Endothelial cell of umbilical vein (primary cell): ENCODE measurements at regions not wholly inside any gene's neighbourhood (a gene's known extent, or its start where the extent isn't known, plus 50 kb on each side); places are given as distances from the start of the nearest gene placed in this dataset.

Experiments
- BruUV-seq: library from RNA; stranded (reverse); fragments of 400-500 nt; replicated peaks from 2 replicates; lab custom pipeline; 2021; lab: Mats Ljungman, UMichigan
- CTCF ChIA-PET: fragments of 300-600, 350-600 bp; sonication (Branson Sonifier 250); formaldehyde crosslinking; loops from one replicate; lab custom pipeline; 2021; ENCODE audit warnings: antibody characterized with exemption, inconsistent platforms; lab: Charles Lee
- POLR2A ChIA-PET: fragments of 300-600, 350-600 bp; sonication (Branson Sonifier 250); formaldehyde crosslinking; loops from one replicate; lab custom pipeline; 2021; ENCODE audit warnings: antibody characterized with exemption, inconsistent platforms; lab: Charles Lee
- DNase-seq: peaks from one replicate; pipeline ENCODE4 v3.0.0-alpha.2; 2011; ENCODE audit warnings: low read depth, low spot score
- FAIRE-seq: peaks from 2 replicates; lab custom pipeline; 2011; peaks lifted over from hg19 to GRCh38; lab: Jason Lieb, UNC
- H2AFZ ChIP-seq: 2 replicates; pipeline ENCODE4 v1.6.0; 2012; ENCODE audit warnings: low read depth, low read length, control low read depth, inconsistent platforms
- H3K27ac ChIP-seq: 2 replicates; pipeline ENCODE4 v1.5.1; 2011; ENCODE audit warnings: low read depth, mild to moderate bottlenecking, control low read depth, low read length, moderate library complexity; ENCODE audit not compliant: insufficient read depth
- H3K27me3 ChIP-seq, 2 experiments: 2 replicates each; pipeline versions ENCODE4 v1.6.0 to v1.6.1; 2011; ENCODE audit warnings: low read length in 2 of 2, mixed read lengths in 1 of 2; ENCODE audit not compliant: control insufficient read depth in 2 of 2, insufficient read depth in 2 of 2
- H3K36me3 ChIP-seq, 2 experiments: 2 replicates in 1 of 2; 3 replicates in 1 of 2; pipeline ENCODE4 v1.5.1; 2011; ENCODE audit warnings: low read length in 2 of 2, mild to moderate bottlenecking in 1 of 2, moderate library complexity in 1 of 2; ENCODE audit not compliant: control insufficient read depth in 2 of 2, insufficient read depth in 2 of 2; ENCODE audit errors: extremely low read depth in 1 of 2
- H3K4me1 ChIP-seq: 3 replicates; pipeline ENCODE4 v1.5.1; 2011; ENCODE audit warnings: mild to moderate bottlenecking, low read length; ENCODE audit not compliant: control insufficient read depth, insufficient read depth; ENCODE audit errors: extremely low read depth
- H3K4me2 ChIP-seq: 2 replicates; pipeline ENCODE4 v1.6.1; 2011; ENCODE audit warnings: low read length, control low read depth, mixed read lengths; ENCODE audit not compliant: insufficient read depth
- H3K4me3 ChIP-seq, 3 experiments: fragments of 200-600 bp in 1 of 3; sonication (generic), shearing (Covaris generic) in 1 of 3; replicated peaks in 1 of 3; 2 replicates each; pipeline ENCODE4 v1.5.1; 2011 to 2016; ENCODE audit warnings: control low read depth in 3 of 3, low read length in 3 of 3, mild to moderate bottlenecking in 2 of 3, inconsistent platforms in 1 of 3, low read depth in 1 of 3, moderate library complexity in 1 of 3; ENCODE audit not compliant: insufficient read depth in 1 of 3
- H3K79me2 ChIP-seq: 2 replicates; pipeline ENCODE4 v1.6.0; 2012; ENCODE audit warnings: low read length, inconsistent platforms; ENCODE audit not compliant: control insufficient read depth, insufficient read depth
- H3K9ac ChIP-seq: replicated peaks from 2 replicates; pipeline ENCODE3; 2011; ENCODE audit warnings: low read length, control low read depth; ENCODE audit not compliant: insufficient read depth; ENCODE audit errors: extremely low read depth
- H3K9me1 ChIP-seq: replicated peaks from 3 replicates; pipeline ENCODE4 v1.6.0; 2011; ENCODE audit warnings: mild to moderate bottlenecking, low read length; ENCODE audit not compliant: control insufficient read depth, insufficient read depth; ENCODE audit errors: extremely low read depth
- H3K9me3 ChIP-seq: replicated peaks from 2 replicates; pipeline ENCODE4 v1.5.1; 2012; ENCODE audit warnings: low read length, inconsistent platforms; ENCODE audit not compliant: control insufficient read depth, insufficient read depth
- H4K20me1 ChIP-seq: replicated peaks from 2 replicates; pipeline ENCODE3; 2011; ENCODE audit warnings: mild to moderate bottlenecking, low read length; ENCODE audit not compliant: control insufficient read depth, insufficient read depth; ENCODE audit errors: extremely low read depth
- CTCF ChIP-seq, 2 donors: IDR thresholded peaks; 1 replicate in 1 of 2; 2 replicates in 1 of 2; pipeline ENCODE4 v1.5.1; 2011; ENCODE audit warnings: low read length in 2 of 2, mild to moderate bottlenecking in 2 of 2, moderate library complexity in 2 of 2, control low read depth in 1 of 2, inconsistent platforms in 1 of 2, low read depth in 1 of 2; ENCODE audit not compliant: insufficient read depth in 1 of 2; ENCODE audit errors: extremely low read depth in 1 of 2
- EZH2 ChIP-seq: IDR thresholded peaks from 2 replicates; pipeline ENCODE4 v1.6.1; 2012; ENCODE audit warnings: borderline replicate concordance, low read depth, mild to moderate bottlenecking, moderate library complexity, low read length, inconsistent platforms; ENCODE audit not compliant: severe bottlenecking
- FOS ChIP-seq: IDR thresholded peaks from 2 replicates; pipeline ENCODE4 v1.6.1; 2011; ENCODE audit warnings: mild to moderate bottlenecking, low read length, moderate library complexity, borderline replicate concordance; ENCODE audit not compliant: insufficient read depth
- GATA2 ChIP-seq: IDR thresholded peaks from 2 replicates; pipeline ENCODE4 v1.7.0; 2011; ENCODE audit warnings: low read depth, mild to moderate bottlenecking, moderate library complexity, mixed read lengths, low read length; ENCODE audit not compliant: insufficient read length, insufficient read depth
- JUN ChIP-seq: IDR thresholded peaks from 2 replicates; pipeline ENCODE4 v1.6.1; 2011; ENCODE audit warnings: borderline replicate concordance, low read depth; ENCODE audit not compliant: insufficient read length, insufficient read depth
- MAX ChIP-seq: IDR thresholded peaks from 2 replicates; pipeline ENCODE4 v1.6.1; 2011; ENCODE audit not compliant: insufficient read depth, insufficient read length
- MYC ChIP-seq: IDR thresholded peaks from one replicate; pipeline ENCODE4 v1.6.1; 2011; ENCODE audit warnings: mild to moderate bottlenecking, low read depth, low read length
- POLR2AphosphoS5 ChIP-seq: IDR thresholded peaks from 2 replicates; pipeline ENCODE4 v1.6.1; 2012; ENCODE audit warnings: low read depth, mild to moderate bottlenecking, control low read depth, low read length, moderate library complexity; ENCODE audit not compliant: insufficient read depth
- dilution Hi-C: fragments of 300-500 bp; cut with MboI; formaldehyde crosslinking; loops from one replicate; pipeline ENCODE4 v1.15.0; 2019; ENCODE audit warnings: low sequenced_read_pairs; ENCODE audit not compliant: extremely low pct_ligation_motif_present
- intact Hi-C: fragments of 100-400 bp; cut with micrococcal nuclease; formaldehyde crosslinking; loops from one replicate; pipeline ENCODE4 v1.10.0; 2022

DNA sequence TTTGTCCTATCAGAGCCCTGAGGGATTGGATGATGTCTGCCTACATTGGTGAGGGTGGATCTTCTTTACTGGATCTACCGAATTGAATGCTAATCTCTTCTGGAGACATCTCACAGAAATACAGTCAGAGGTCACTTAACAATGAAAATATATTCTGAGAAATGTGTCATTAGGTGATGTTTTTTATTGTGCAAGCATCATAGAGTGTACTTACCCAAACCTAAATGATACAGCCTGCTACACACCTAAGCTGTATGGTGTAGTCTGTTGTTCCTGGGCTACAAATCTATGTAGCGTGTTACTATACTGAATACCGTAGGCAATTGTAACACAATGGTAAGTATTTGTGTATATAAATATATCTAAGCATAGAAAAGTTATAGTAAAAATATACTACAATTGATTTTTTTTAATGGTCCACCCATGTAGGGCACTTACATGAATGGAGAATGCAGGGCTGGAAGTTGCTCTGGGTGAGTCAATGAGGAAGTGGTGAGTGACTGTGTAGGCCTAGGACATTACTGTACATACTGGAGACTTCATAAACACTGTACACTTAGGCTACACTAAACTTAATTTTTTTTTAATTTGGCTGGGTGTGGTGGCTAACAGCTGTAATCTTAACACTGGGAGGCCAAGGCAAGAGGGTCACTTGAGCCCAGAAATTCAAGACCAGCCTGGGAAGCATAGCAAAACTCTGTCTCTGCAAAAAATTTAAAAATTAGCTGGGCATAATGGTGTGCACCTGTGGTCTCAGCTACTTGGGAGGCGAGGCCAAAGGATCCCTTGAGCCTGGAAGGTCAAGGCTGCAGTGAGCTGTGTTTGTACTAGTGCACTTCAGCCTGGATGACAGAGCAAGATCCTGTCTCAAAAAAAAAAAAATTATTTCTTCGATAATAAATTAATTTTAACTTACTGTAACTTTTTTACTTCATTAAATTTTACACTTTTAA, 226.3 kb upstream of the UBE2E3 start:
- dilution Hi-C loops = no loop called here
- no peak overlapping the region for H3K9ac ChIP-seq
- intact Hi-C loops = no loop called here
- POLR2A ChIA-PET = no interaction called here
- H3K27ac ChIP-seq = no peak overlapping the region
- TF ChIP-seq MAX = no peak
- TF ChIP-seq GATA2 = no peak
- TF ChIP-seq EZH2 = no peak
- TF ChIP-seq MYC = no peak
- TF ChIP-seq CTCF (IDR thresholded peaks at IDR 0.05; ENCODE audit: extremely low read depth in 1 of 2, insufficient read depth in 1 of 2, low read depth in 1 of 2, low read length in 2 of 2) = no peak
- TF ChIP-seq JUN = no peak
- peak; percentile 15 for TF ChIP-seq POLR2AphosphoS5
- peak; percentile 90 for TF ChIP-seq FOS
- H3K4me3 ChIP-seq = no peak overlapping the region
- no TSS peak for BruUV-seq
- CTCF ChIA-PET = no interaction called here
- H3K9me1 ChIP-seq = no peaks in the 10 kb centered on the region
- no peaks in the 10 kb centered on the region for H3K9me3 ChIP-seq
- H3K79me2 ChIP-seq = no peaks in the 10 kb centered on the region
- no peak overlapping the region for H3K4me2 ChIP-seq
- H2AFZ ChIP-seq = no peak overlapping the region
- FAIRE-seq (no peak), DNase-seq (peak; percentile 16)
- no peaks in the 10 kb centered on the region for H3K4me1 ChIP-seq
- no peaks in the 10 kb centered on the region for H3K27me3 ChIP-seq
- no peaks in the 10 kb centered on the region for H4K20me1 ChIP-seq
- H3K36me3 ChIP-seq = no peaks in the 10 kb centered on the region
